RWPE2 (cell line): ENCODE measurements at regions not wholly inside any gene's neighbourhood (a gene's known extent, or its start where the extent isn't known, plus 50 kb on each side); places are given as distances from the start of the nearest gene placed in this dataset.

Experiments used
- ATAC-seq: fragments of 200-7000 bp; cut with Tn5 transposase; 3 replicates; pipeline ENCODE4 v1.9.1; 2021; ENCODE audit warnings: low read depth
- DNase-seq: peaks from one replicate; pipeline ENCODE4 v3.0.0-alpha.2; 2020; ENCODE audit warnings: low spot score
- H3K27ac ChIP-seq: fragments of 450-650 bp; 2 replicates; pipeline ENCODE4 v1.5.1; 2017; ENCODE audit warnings: mild to moderate bottlenecking; ENCODE audit not compliant: poor library complexity, severe bottlenecking
- H3K27me3 ChIP-seq: fragments of 250-450 bp; sonication (Bioruptor Pico); 2 replicates; pipeline ENCODE4 v1.5.1; 2021; ENCODE audit warnings: mild to moderate bottlenecking, moderate library complexity; ENCODE audit not compliant: insufficient read depth, poor library complexity, severe bottlenecking
- H3K36me3 ChIP-seq: fragments of 250-450 bp; sonication (Bioruptor Pico); 2 replicates; pipeline ENCODE4 v1.5.1; 2020; ENCODE audit warnings: low read depth, mild to moderate bottlenecking, moderate library complexity
- H3K4me1 ChIP-seq: fragments of 250-450 bp; sonication (Bioruptor Pico); 2 replicates; pipeline ENCODE4 v1.5.1; 2021; ENCODE audit warnings: mild to moderate bottlenecking, moderate library complexity; ENCODE audit not compliant: insufficient read depth, poor library complexity, severe bottlenecking
- H3K4me3 ChIP-seq: fragments of 250-450 bp; sonication (Bioruptor Pico); 2 replicates; pipeline ENCODE4 v1.5.1; 2021; ENCODE audit warnings: mild to moderate bottlenecking, moderate library complexity; ENCODE audit not compliant: severe bottlenecking
- H3K9me3 ChIP-seq: fragments of 250-450 bp; sonication (Bioruptor Pico); 2 replicates; pipeline ENCODE4 v1.5.1; 2021; ENCODE audit warnings: mild to moderate bottlenecking, moderate library complexity; ENCODE audit not compliant: severe bottlenecking
- CTCF ChIP-seq: fragments of 450-650 bp; IDR thresholded peaks from one replicate; pipeline ENCODE4 v1.5.1; 2017; ENCODE audit warnings: mild to moderate bottlenecking, moderate library complexity; ENCODE audit not compliant: poor library complexity, severe bottlenecking

GRCh38 chr10:65620404-65621048 lies 1305.3 kb upstream of the LRRTM3 start:
- TF ChIP-seq CTCF = no peak
- ATAC-seq = no peak

DNA sequence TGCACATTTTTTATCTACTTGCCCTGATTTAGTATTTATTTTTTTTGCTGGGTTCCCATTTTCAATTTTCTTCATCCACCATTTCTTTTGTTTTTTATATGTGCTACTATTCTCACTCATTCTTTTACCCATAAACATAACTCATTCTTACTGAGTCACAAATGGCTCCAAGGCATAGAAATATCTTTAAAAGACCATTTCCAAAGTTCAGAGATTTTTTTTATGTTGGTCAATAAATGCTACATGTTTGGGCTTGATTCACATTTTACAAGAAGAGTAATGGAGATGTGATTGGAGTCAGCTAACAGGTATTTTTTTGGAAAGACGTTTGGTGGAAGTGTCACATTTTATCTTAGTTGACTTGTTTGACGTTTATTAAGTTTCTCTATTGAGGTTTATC lies 1303.2 kb upstream of the LRRTM3 start:
- Histone ChIP-seq H3K27me3 (no peaks in the 10 kb centered on the region), H3K36me3 (no peaks in the 10 kb centered on the region), H3K27ac (no peak overlapping the region), H3K4me1 (peaks cover 5% of the 10 kb centered on the region), H3K9me3 (no peaks in the 10 kb centered on the region), H3K4me3 (no peak overlapping the region)
- DNase-seq = no peak
- TF ChIP-seq CTCF = no peak
- peak; percentile 17; the same call in 1 of the 3 replicates for ATAC-seq

More at GRCh38 chr10:65620404-65621048, 1305.3 kb upstream of the LRRTM3 start:
- no peak for DNase-seq
- Histone ChIP-seq H3K9me3 (no peaks in the 10 kb centered on the region), H3K36me3 (no peaks in the 10 kb centered on the region), H3K27me3 (no peaks in the 10 kb centered on the region), H3K27ac (no peak overlapping the region), H3K4me1 (peaks cover 5% of the 10 kb centered on the region), H3K4me3 (no peak overlapping the region)

- Histone ChIP-seq H3K4me3 (no peak overlapping the region), H3K36me3 (no peaks in the 10 kb centered on the region), H3K27me3 (no peaks in the 10 kb centered on the region), H3K9me3 (no peaks in the 10 kb centered on the region), H3K27ac (no peak overlapping the region), H3K4me1 (peaks cover 5% of the 10 kb centered on the region)
- no peak for ATAC-seq
- TF ChIP-seq CTCF = no peak
- DNase-seq = no peak
Measured at GRCh38 chr10:65628493-65629139, 1297.2 kb upstream of the LRRTM3 start.

DNA sequence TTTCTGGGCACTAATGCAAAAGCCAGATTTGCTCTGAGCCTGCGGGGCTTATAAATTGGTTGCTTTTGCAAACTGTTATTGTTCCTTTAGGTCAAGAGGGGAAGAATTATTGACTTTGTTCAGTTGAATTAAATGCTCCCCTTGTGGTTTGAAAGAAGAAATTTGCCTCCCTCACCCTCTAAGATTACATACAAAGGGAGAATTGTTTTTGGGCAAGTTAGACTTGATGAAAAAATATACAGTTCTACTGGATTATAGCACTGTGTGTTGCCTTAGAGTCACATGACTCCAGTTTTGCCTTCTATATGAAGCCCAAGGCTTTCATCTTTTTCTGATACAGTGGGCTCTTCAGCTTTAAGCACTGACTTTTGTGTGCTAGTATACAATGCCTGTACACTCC lies 1265.8 kb upstream of the LRRTM3 start:
- Histone ChIP-seq H3K4me1 (no peaks in the 10 kb centered on the region), H3K9me3 (no peaks in the 10 kb centered on the region)
- no peak for DNase-seq

More for the DNA sequence above, 1265.8 kb upstream of the LRRTM3 start:
- no peak for TF ChIP-seq CTCF
- H3K36me3 ChIP-seq = no peaks in the 10 kb centered on the region
- H3K4me3 ChIP-seq = no peak overlapping the region
- ATAC-seq = no peak
- no peaks in the 10 kb centered on the region for H3K27me3 ChIP-seq
- H3K27ac ChIP-seq = no peak overlapping the region
